Neural cell (in vitro differentiated cells): ENCODE measurements at regions not wholly inside any gene's neighbourhood (a gene's known extent, or its start where the extent isn't known, plus 50 kb on each side); places are given as distances from the start of the nearest gene placed in this dataset.

ENCODE experiments used
- H2AFZ ChIP-seq: fragments of 200-600, 300-800 bp; sonication (generic), shearing (Covaris generic); 2 replicates; pipeline ENCODE4 v1.6.0; 2014; ENCODE audit warnings: low read depth, mild to moderate bottlenecking, antibody characterized with exemption, low read length, moderate library complexity
- H3F3A ChIP-seq: fragments of 200-600 bp; shearing (Covaris generic); 2 replicates; pipeline ENCODE4 v1.6.1; 2016; ENCODE audit warnings: mild to moderate bottlenecking, moderate library complexity, mixed read lengths, antibody characterized with exemption, low read length; ENCODE audit not compliant: insufficient read depth, poor library complexity, severe bottlenecking
- H3K27ac ChIP-seq: fragments of 200-600, 300-800 bp; sonication (generic), shearing (Covaris generic); 2 replicates; pipeline ENCODE4 v1.5.1; 2014; ENCODE audit warnings: mild to moderate bottlenecking, low read length, moderate library complexity
- H3K27me3 ChIP-seq: fragments of 300-800, 200-600 bp; sonication (generic), shearing (Covaris generic); 2 replicates; pipeline ENCODE4 v1.6.0; 2014; ENCODE audit warnings: mild to moderate bottlenecking, low read depth, low read length, moderate library complexity; ENCODE audit not compliant: insufficient read depth
- H3K36me3 ChIP-seq: fragments of 300-800, 200-600 bp; sonication (generic), shearing (Covaris generic); 2 replicates; pipeline ENCODE4 v1.5.1; 2014; ENCODE audit warnings: mild to moderate bottlenecking, antibody characterized with exemption, low read length, moderate library complexity; ENCODE audit not compliant: insufficient read depth
- H3K4me2 ChIP-seq: fragments of 300-800, 200-600 bp; sonication (generic), shearing (Covaris generic); 2 replicates; pipeline ENCODE4 v1.6.0; 2014; ENCODE audit warnings: mild to moderate bottlenecking, low read length
- H3K4me3 ChIP-seq: fragments of 300-800, 200-600 bp; sonication (generic), shearing (Covaris generic); 2 replicates; pipeline ENCODE4 v1.5.1; 2014; ENCODE audit warnings: mild to moderate bottlenecking, low read length, moderate library complexity
- H3K79me2 ChIP-seq: fragments of 200-600 bp; shearing (Covaris generic); replicated peaks from 2 replicates; pipeline ENCODE4 v1.6.0; 2014; ENCODE audit warnings: mild to moderate bottlenecking, low read length, moderate library complexity; ENCODE audit not compliant: insufficient read depth
- H3K9ac ChIP-seq: fragments of 300-800, 200-600 bp; sonication (generic), shearing (Covaris generic); 2 replicates; pipeline ENCODE4 v1.6.1; 2016; ENCODE audit warnings: mild to moderate bottlenecking, low read length, mixed read lengths
- H3K9me2 ChIP-seq: fragments of 200-600 bp; shearing (Covaris generic); 2 replicates; pipeline ENCODE4 v1.6.1; 2016; ENCODE audit warnings: mild to moderate bottlenecking, low read length, mixed read lengths; ENCODE audit not compliant: insufficient read depth
- H3K9me3 ChIP-seq: fragments of 200-600, 300-800 bp; sonication (generic), shearing (Covaris generic); 2 replicates; pipeline ENCODE4 v1.6.1; 2016; ENCODE audit warnings: mild to moderate bottlenecking, mixed run types, low read length, moderate library complexity, mixed read lengths
- H4K20me1 ChIP-seq: fragments of 200-600 bp; shearing (Covaris generic); 2 replicates; pipeline ENCODE4 v1.6.1; 2016; ENCODE audit warnings: mild to moderate bottlenecking, mixed run types; ENCODE audit not compliant: insufficient read depth
- EP300 ChIP-seq: fragments of 450-650 bp; conservative IDR thresholded peaks from 2 replicates; pipeline ENCODE4 v1.6.1; 2014; ENCODE audit warnings: antibody characterized with exemption, mild to moderate bottlenecking, moderate library complexity; ENCODE audit not compliant: poor library complexity, severe bottlenecking
- EZH2 ChIP-seq: fragments of 200-600, 300-800 bp; shearing (Covaris generic), sonication (generic); IDR thresholded peaks from 2 replicates; pipeline ENCODE4 v1.6.1; 2014; ENCODE audit warnings: antibody characterized with exemption, low read length, borderline replicate concordance, mild to moderate bottlenecking; ENCODE audit not compliant: insufficient read depth, poor library complexity, severe bottlenecking
- MXI1 ChIP-seq: fragments of 450-650 bp; conservative IDR thresholded peaks from 2 replicates; pipeline ENCODE4 v1.6.1; 2014; ENCODE audit warnings: antibody characterized with exemption, mild to moderate bottlenecking; ENCODE audit not compliant: poor library complexity, severe bottlenecking
- POLR2AphosphoS5 ChIP-seq: IDR thresholded peaks from 2 replicates; pipeline ENCODE4 v1.6.1; 2012
- RAD21 ChIP-seq: fragments of 450-650 bp; conservative IDR thresholded peaks from 2 replicates; pipeline ENCODE4 v1.6.1; 2014; ENCODE audit warnings: antibody characterized with exemption, mild to moderate bottlenecking, moderate library complexity
- SMC3 ChIP-seq: fragments of 450-650 bp; conservative IDR thresholded peaks from 2 replicates; pipeline ENCODE4 v1.6.1; 2014; ENCODE audit warnings: antibody characterized with exemption, mild to moderate bottlenecking, moderate library complexity; ENCODE audit not compliant: poor library complexity
- TAF1 ChIP-seq: IDR thresholded peaks from 2 replicates; pipeline ENCODE4 v1.6.1; 2012; ENCODE audit warnings: low read depth
- TF ChIP-seq, protein P1 (sequence below): fragments of 450-650 bp; IDR thresholded peaks from 2 replicates; pipeline ENCODE4 v1.5.1; 2014; ENCODE audit warnings: antibody characterized with exemption, mild to moderate bottlenecking, moderate library complexity; ENCODE audit not compliant: poor library complexity, severe bottlenecking
- TF ChIP-seq, protein P2 (sequence below): IDR thresholded peaks from 2 replicates; pipeline ENCODE4 v1.6.1; 2012; ENCODE audit warnings: borderline replicate concordance

DNA sequence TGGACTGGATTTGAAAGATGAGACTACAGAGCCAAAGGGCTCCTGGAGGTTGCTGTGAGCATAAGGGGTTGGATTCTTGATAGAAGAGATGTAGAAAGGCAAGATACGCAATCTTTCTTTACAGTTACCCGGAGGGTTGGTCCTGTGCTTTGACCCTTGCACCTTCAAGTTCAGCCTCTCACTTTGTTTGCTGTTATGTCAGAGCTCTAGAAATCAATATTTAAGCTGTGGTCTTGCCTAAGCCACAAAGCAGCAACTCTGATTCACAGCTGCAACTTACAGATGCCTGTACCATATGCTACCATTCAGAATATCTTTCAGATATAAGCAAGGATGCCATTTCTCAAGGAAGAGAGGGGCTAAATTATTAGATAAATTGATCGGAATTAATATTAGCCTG lies 943.1 kb upstream of the LRRTM1 start:
- no peaks in the 10 kb centered on the region for H3K9me3 ChIP-seq
- H3K4me3 ChIP-seq: no peak overlapping the region
- H2AFZ ChIP-seq: no peak overlapping the region
- no peaks in the 10 kb centered on the region for H4K20me1 ChIP-seq
- no peak overlapping the region for H3K27ac ChIP-seq
- H3F3A ChIP-seq: no peaks in the 10 kb centered on the region
- no peaks in the 10 kb centered on the region for H3K36me3 ChIP-seq
- no peak overlapping the region for H3K4me2 ChIP-seq
- no peaks in the 10 kb centered on the region for H3K27me3 ChIP-seq
- TF ChIP-seq EZH2: no peak
- no peak for TF ChIP-seq POLR2AphosphoS5
- no peak for TF ChIP-seq TAF1
- TF ChIP-seq EP300: no peak
- TF ChIP-seq RAD21: no peak
- TF ChIP-seq, protein P1, sequence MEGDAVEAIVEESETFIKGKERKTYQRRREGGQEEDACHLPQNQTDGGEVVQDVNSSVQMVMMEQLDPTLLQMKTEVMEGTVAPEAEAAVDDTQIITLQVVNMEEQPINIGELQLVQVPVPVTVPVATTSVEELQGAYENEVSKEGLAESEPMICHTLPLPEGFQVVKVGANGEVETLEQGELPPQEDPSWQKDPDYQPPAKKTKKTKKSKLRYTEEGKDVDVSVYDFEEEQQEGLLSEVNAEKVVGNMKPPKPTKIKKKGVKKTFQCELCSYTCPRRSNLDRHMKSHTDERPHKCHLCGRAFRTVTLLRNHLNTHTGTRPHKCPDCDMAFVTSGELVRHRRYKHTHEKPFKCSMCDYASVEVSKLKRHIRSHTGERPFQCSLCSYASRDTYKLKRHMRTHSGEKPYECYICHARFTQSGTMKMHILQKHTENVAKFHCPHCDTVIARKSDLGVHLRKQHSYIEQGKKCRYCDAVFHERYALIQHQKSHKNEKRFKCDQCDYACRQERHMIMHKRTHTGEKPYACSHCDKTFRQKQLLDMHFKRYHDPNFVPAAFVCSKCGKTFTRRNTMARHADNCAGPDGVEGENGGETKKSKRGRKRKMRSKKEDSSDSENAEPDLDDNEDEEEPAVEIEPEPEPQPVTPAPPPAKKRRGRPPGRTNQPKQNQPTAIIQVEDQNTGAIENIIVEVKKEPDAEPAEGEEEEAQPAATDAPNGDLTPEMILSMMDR: no peak
- TF ChIP-seq, protein P2, sequence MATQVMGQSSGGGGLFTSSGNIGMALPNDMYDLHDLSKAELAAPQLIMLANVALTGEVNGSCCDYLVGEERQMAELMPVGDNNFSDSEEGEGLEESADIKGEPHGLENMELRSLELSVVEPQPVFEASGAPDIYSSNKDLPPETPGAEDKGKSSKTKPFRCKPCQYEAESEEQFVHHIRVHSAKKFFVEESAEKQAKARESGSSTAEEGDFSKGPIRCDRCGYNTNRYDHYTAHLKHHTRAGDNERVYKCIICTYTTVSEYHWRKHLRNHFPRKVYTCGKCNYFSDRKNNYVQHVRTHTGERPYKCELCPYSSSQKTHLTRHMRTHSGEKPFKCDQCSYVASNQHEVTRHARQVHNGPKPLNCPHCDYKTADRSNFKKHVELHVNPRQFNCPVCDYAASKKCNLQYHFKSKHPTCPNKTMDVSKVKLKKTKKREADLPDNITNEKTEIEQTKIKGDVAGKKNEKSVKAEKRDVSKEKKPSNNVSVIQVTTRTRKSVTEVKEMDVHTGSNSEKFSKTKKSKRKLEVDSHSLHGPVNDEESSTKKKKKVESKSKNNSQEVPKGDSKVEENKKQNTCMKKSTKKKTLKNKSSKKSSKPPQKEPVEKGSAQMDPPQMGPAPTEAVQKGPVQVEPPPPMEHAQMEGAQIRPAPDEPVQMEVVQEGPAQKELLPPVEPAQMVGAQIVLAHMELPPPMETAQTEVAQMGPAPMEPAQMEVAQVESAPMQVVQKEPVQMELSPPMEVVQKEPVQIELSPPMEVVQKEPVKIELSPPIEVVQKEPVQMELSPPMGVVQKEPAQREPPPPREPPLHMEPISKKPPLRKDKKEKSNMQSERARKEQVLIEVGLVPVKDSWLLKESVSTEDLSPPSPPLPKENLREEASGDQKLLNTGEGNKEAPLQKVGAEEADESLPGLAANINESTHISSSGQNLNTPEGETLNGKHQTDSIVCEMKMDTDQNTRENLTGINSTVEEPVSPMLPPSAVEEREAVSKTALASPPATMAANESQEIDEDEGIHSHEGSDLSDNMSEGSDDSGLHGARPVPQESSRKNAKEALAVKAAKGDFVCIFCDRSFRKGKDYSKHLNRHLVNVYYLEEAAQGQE: no peak
- TF ChIP-seq SMC3: no peak
- no peak for TF ChIP-seq MXI1
- no peaks in the 10 kb centered on the region for H3K9me2 ChIP-seq
- no peaks in the 10 kb centered on the region for H3K79me2 ChIP-seq
- no peak overlapping the region for H3K9ac ChIP-seq

DNA sequence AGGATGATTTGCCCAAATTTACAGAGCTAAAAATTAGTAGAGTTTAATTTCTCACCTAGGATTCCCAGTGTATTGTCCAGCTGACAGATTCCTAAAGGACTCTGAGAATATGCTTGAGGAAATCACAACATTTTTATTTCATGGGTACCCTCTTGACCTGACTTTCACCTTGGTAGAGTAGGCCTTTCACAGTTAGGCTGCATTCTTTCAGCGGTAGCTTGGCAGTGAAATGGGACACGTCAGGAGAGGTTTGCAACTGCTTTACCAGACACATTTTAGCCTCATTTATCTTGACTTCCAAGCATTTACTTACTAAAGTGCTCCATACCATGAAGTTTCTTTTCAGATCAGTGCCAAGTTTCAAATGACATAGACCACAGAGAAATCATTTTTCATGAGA lies 937.9 kb upstream of the LRRTM1 start:
- H3F3A ChIP-seq: no peaks in the 10 kb centered on the region
- no peaks in the 10 kb centered on the region for H3K36me3 ChIP-seq
- no peak overlapping the region for H3K9ac ChIP-seq
- H3K9me2 ChIP-seq: no peaks in the 10 kb centered on the region
- TF ChIP-seq EP300 (no peak), EZH2 (no peak), SMC3 (no peak), TAF1 (no peak), RAD21 (no peak), MXI1 (no peak), POLR2AphosphoS5 (no peak)
- TF ChIP-seq, protein P1: no peak
- TF ChIP-seq, protein P2: no peak
- H4K20me1 ChIP-seq: no peaks in the 10 kb centered on the region
- no peak overlapping the region for H3K4me2 ChIP-seq
- no peaks in the 10 kb centered on the region for H3K9me3 ChIP-seq
- H3K79me2 ChIP-seq: no peaks in the 10 kb centered on the region
- H3K27ac ChIP-seq: no peak overlapping the region
- no peak overlapping the region for H2AFZ ChIP-seq
- no peak overlapping the region for H3K4me3 ChIP-seq
- H3K27me3 ChIP-seq: no peaks in the 10 kb centered on the region
